H1 (cell line): ENCODE measurements at regions not wholly inside any gene's neighbourhood (a gene's known extent, or its start where the extent isn't known, plus 50 kb on each side); places are given as distances from the start of the nearest gene placed in this dataset.

ENCODE experiments used
- EZH2 ChIP-seq: fragments of 200-600 bp; sonication (generic); IDR thresholded peaks from 2 replicates; pipeline ENCODE4 v1.7.1; 2012; ENCODE audit warnings: low read depth, mild to moderate bottlenecking, moderate library complexity, low read length, inconsistent platforms; ENCODE audit not compliant: severe bottlenecking
- FOSL1 ChIP-seq: IDR thresholded peaks from 2 replicates; pipeline ENCODE4 v1.6.1; 2011; ENCODE audit warnings: mild to moderate bottlenecking, low read depth, low read length, moderate library complexity; ENCODE audit not compliant: insufficient read depth
- GTF2F1 ChIP-seq: IDR thresholded peaks from 2 replicates; pipeline ENCODE4 v1.6.1; 2012; ENCODE audit warnings: low read depth, low read length, improper control_type of control experiment, borderline replicate concordance
- POLR2A ChIP-seq, 2 experiments: IDR thresholded peaks; 1 replicate in 1 of 2; 2 replicates in 1 of 2; pipeline ENCODE4 v1.6.1; 2011; ENCODE audit warnings: low read depth in 2 of 2, low read length in 2 of 2, mild to moderate bottlenecking in 2 of 2; ENCODE audit errors: control extremely low read depth in 1 of 2
- POLR2AphosphoS5 ChIP-seq: IDR thresholded peaks from 2 replicates; pipeline ENCODE4 v1.6.1; 2011; ENCODE audit warnings: low read depth, low read length
- RNF2 ChIP-seq: fragments of 200-900, 300-1000 bp; sonication (generic); IDR thresholded peaks from 2 replicates; pipeline ENCODE4 v1.7.1; 2016; ENCODE audit warnings: borderline replicate concordance, low read depth, mild to moderate bottlenecking, antibody characterized with exemption, low read length; ENCODE audit not compliant: poor library complexity, severe bottlenecking; ENCODE audit errors: missing control alignments
- TBP ChIP-seq: IDR thresholded peaks from 2 replicates; pipeline ENCODE4 v1.6.1; 2011; ENCODE audit warnings: low read depth, low read length, improper control_type of control experiment
- TF ChIP-seq, protein P1 (sequence below), 3 experiments: IDR thresholded peaks; 1 replicate in 2 of 3; 2 replicates in 1 of 3; pipeline versions ENCODE4 v1.5.1 to v1.6.1; 2011; ENCODE audit warnings: low read length in 3 of 3, mild to moderate bottlenecking in 3 of 3, inconsistent platforms in 2 of 3, low read depth in 1 of 3, moderate library complexity in 1 of 3; ENCODE audit not compliant: insufficient read depth in 1 of 3; ENCODE audit errors: control extremely low read depth in 1 of 3
- TF ChIP-seq, protein P2 (sequence below): IDR thresholded peaks from 2 replicates; pipeline ENCODE4 v1.6.1; 2012; ENCODE audit warnings: inconsistent platforms

DNA sequence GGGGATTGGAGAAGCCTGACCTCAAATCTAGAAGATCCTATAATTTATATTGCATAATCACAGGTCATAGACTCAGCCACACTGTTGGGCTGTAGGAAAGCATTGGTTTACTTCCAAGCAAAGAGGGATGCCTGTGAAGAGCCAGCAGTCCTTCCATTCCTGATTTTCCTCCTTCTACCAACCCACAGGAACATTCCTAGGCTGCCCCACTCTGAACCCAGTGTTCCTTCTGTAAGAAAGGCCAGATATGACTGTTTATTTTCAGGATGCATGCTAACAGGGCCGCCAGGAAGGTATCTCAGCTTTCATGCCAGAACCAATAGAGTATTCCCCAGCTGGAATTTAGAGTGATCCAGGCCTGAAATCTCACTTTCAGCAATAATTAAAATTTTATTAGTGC, 197.1 kb downstream of the ETS1 start:
- TF ChIP-seq, protein P1, sequence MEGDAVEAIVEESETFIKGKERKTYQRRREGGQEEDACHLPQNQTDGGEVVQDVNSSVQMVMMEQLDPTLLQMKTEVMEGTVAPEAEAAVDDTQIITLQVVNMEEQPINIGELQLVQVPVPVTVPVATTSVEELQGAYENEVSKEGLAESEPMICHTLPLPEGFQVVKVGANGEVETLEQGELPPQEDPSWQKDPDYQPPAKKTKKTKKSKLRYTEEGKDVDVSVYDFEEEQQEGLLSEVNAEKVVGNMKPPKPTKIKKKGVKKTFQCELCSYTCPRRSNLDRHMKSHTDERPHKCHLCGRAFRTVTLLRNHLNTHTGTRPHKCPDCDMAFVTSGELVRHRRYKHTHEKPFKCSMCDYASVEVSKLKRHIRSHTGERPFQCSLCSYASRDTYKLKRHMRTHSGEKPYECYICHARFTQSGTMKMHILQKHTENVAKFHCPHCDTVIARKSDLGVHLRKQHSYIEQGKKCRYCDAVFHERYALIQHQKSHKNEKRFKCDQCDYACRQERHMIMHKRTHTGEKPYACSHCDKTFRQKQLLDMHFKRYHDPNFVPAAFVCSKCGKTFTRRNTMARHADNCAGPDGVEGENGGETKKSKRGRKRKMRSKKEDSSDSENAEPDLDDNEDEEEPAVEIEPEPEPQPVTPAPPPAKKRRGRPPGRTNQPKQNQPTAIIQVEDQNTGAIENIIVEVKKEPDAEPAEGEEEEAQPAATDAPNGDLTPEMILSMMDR (IDR thresholded peaks at IDR 0.05; ENCODE audit: control extremely low read depth in 1 of 3, insufficient read depth in 1 of 3, low read depth in 1 of 3, low read length in 3 of 3), result no peak
- TF ChIP-seq FOSL1 (no peak), EZH2 (no peak), POLR2AphosphoS5 (no peak), RNF2 (no peak), GTF2F1 (no peak), TBP (no peak), POLR2A (IDR thresholded peaks at IDR 0.05; ENCODE audit: control extremely low read depth in 1 of 2, low read depth in 2 of 2, low read length in 2 of 2) (no peak)
- TF ChIP-seq, protein P2, sequence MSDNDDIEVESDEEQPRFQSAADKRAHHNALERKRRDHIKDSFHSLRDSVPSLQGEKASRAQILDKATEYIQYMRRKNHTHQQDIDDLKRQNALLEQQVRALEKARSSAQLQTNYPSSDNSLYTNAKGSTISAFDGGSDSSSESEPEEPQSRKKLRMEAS, result no peak
